ENCODE measurements at regions not wholly inside any gene's neighbourhood (a gene's known extent, or its start where the extent isn't known, plus 50 kb on each side); places are given as distances from the start of the nearest gene placed in this dataset.

DNA sequence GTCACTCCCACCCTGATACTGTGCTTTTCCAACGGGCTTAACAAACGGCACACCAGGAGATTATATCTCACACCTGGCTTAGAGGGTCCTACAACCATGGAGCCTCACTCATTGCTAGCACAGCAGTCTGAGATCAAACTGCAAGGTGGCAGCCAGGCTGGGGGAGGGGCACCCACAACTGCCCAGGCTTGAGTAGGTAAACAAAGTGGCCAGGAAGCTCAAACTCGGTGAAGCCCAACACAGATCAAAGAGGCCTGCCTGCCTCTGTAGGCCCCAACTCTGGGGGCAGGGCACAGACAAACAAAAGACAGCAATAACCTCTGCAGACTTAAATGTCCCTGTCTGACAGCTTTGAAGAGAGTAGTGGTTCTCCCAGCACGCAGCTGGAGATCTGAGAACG lies 1022.6 kb downstream of the RAB28 start (continued):
- TF ChIP-seq ZNF503 (CRISPR knock-in tag; IDR thresholded peaks at IDR 0.05) = peak; percentile 71; the same call in 1 of the 2 replicates
- TF ChIP-seq NCOA2 (CRISPR knock-in tag; IDR thresholded peaks at IDR 0.05) = peak; percentile 86
- TF ChIP-seq GABPB1 (CRISPR knock-in tag; IDR thresholded peaks at IDR 0.05) = peak; percentile 57
- peak; percentile 37 for TF ChIP-seq TEAD3 (CRISPR knock-in tag; optimal IDR thresholded peaks at IDR 0.05; ENCODE audit: borderline replicate concordance)
- TF ChIP-seq, protein P1, sequence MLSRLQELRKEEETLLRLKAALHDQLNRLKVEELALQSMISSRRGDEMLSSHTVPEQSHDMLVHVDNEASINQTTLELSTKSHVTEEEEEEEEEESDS (CRISPR knock-in tag; IDR thresholded peaks at IDR 0.05; ENCODE audit: borderline replicate concordance) = 0 out of 2 replicates have a peak, but pooled peaks have one; percentile 31
- TF ChIP-seq HMG20A (CRISPR knock-in tag; IDR thresholded peaks at IDR 0.05; ENCODE audit: borderline replicate concordance) = peak; percentile 75; the same call in 1 of the 2 replicates
- peak; percentile 39; the same call in 1 of the 2 replicates for TF ChIP-seq RXRA (CRISPR knock-in tag; IDR thresholded peaks at IDR 0.05)
- 0 out of 2 replicates have a peak, but pooled peaks have one; percentile 17 for TF ChIP-seq ADNP (CRISPR knock-in tag; IDR thresholded peaks at IDR 0.05)
- peak; percentile 63 for TF ChIP-seq SP5 (CRISPR knock-in tag; IDR thresholded peaks at IDR 0.05; ENCODE audit: borderline replicate concordance, low read depth)
- TF ChIP-seq SALL1 (CRISPR knock-in tag; IDR thresholded peaks at IDR 0.05) = peak; percentile 93
- TF ChIP-seq AKAP8 (CRISPR knock-in tag; IDR thresholded peaks at IDR 0.05) = peak; percentile 33; the same call in 1 of the 2 replicates
- peak; percentile 36; the same call in 1 of the 2 replicates for TF ChIP-seq ZNF430 (CRISPR knock-in tag; IDR thresholded peaks at IDR 0.05)
- TF ChIP-seq MIER2 (CRISPR knock-in tag; IDR thresholded peaks at IDR 0.05) = peak; percentile 56; the same call in 1 of the 2 replicates
- peak; percentile 49; the same call in 1 of the 2 replicates for TF ChIP-seq ZBTB38 (CRISPR knock-in tag; IDR thresholded peaks at IDR 0.05)
- TF ChIP-seq ZMYM4 (CRISPR knock-in tag; IDR thresholded peaks at IDR 0.05) = peak; percentile 98
- TF ChIP-seq GATAD1 (CRISPR knock-in tag; IDR thresholded peaks at IDR 0.05) = peak; percentile 52; the same call in 1 of the 2 replicates
- TF ChIP-seq SOX13 (IDR thresholded peaks at IDR 0.05) = peak; percentile 73; the same call in 1 of the 2 replicates
- peak in 1 of 2 experiments; percentile 90; a peak in 2 of 4 replicates for TF ChIP-seq SOX13 (CRISPR knock-in tag; conservative IDR thresholded peaks at IDR 0.05 in 1 of 2, IDR thresholded peaks at IDR 0.05 in 1 of 2)
- TF ChIP-seq ZMYM2 (CRISPR knock-in tag; IDR thresholded peaks at IDR 0.05) = peak; percentile 83; the same call in 1 of the 2 replicates
- TF ChIP-seq ZBTB7B (CRISPR knock-in tag; IDR thresholded peaks at IDR 0.05) = peak; percentile 61
- TF ChIP-seq KLF16 (CRISPR knock-in tag; IDR thresholded peaks at IDR 0.05) = peak in 1 of 2 experiments; percentile 81; a peak in 1 of 4 replicates
- 0 out of 2 replicates have a peak, but pooled peaks have one; percentile 50 for TF ChIP-seq ZNF564 (CRISPR knock-in tag; IDR thresholded peaks at IDR 0.05)
- 0 out of 2 replicates have a peak, but pooled peaks have one; percentile 21 for TF ChIP-seq BCL3 (CRISPR knock-in tag; IDR thresholded peaks at IDR 0.05)
- peak; percentile 87; the same call in 1 of the 2 replicates for TF ChIP-seq ZNF792 (CRISPR knock-in tag; IDR thresholded peaks at IDR 0.05)
- TF ChIP-seq, protein P2, sequence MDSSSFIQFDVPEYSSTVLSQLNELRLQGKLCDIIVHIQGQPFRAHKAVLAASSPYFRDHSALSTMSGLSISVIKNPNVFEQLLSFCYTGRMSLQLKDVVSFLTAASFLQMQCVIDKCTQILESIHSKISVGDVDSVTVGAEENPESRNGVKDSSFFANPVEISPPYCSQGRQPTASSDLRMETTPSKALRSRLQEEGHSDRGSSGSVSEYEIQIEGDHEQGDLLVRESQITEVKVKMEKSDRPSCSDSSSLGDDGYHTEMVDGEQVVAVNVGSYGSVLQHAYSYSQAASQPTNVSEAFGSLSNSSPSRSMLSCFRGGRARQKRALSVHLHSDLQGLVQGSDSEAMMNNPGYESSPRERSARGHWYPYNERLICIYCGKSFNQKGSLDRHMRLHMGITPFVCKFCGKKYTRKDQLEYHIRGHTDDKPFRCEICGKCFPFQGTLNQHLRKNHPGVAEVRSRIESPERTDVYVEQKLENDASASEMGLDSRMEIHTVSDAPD (CRISPR knock-in tag; IDR thresholded peaks at IDR 0.05) = peak; percentile 77; the same call in 1 of the 2 replicates
- 0 out of 2 replicates have a peak, but pooled peaks have one; percentile 52 for TF ChIP-seq ZFP90 (CRISPR knock-in tag; IDR thresholded peaks at IDR 0.05; ENCODE audit: borderline replicate concordance)
- TF ChIP-seq ZNF784 (CRISPR knock-in tag; IDR thresholded peaks at IDR 0.05; ENCODE audit: borderline replicate concordance) = peak; percentile 38; the same call in 1 of the 2 replicates

All from HepG2 (cell line).